OCI-LY1 (cell line): ENCODE measurements at regions not wholly inside any gene's neighbourhood (a gene's known extent, or its start where the extent isn't known, plus 50 kb on each side); places are given as distances from the start of the nearest gene placed in this dataset.

Experiments used
- H2AFZ ChIP-seq: fragments of 200-600 bp; sonication (generic), shearing (Covaris generic); 2 replicates; pipeline ENCODE4 v1.6.0; 2014; ENCODE audit warnings: antibody characterized with exemption, mild to moderate bottlenecking, low read length
- H3F3A ChIP-seq: fragments of 200-600 bp; sonication (generic), shearing (Covaris generic); 2 replicates; pipeline ENCODE4 v1.6.0; 2014; ENCODE audit warnings: mild to moderate bottlenecking, antibody characterized with exemption, low read length, moderate library complexity; ENCODE audit not compliant: insufficient read depth
- H3K27ac ChIP-seq: fragments of 200-600 bp; sonication (generic); 2 replicates; pipeline ENCODE4 v1.5.1; 2014; ENCODE audit warnings: low read length, mixed run types, mild to moderate bottlenecking, low read depth; ENCODE audit not compliant: poor library complexity, severe bottlenecking
- H3K27me3 ChIP-seq: fragments of 200-600 bp; sonication (generic); 2 replicates; pipeline ENCODE4 v1.6.0; 2014; ENCODE audit warnings: antibody characterized with exemption, mild to moderate bottlenecking, low read length, moderate library complexity; ENCODE audit not compliant: insufficient read depth
- H3K36me3 ChIP-seq: fragments of 200-600 bp; sonication (generic); 2 replicates; pipeline ENCODE4 v1.6.1; 2014; ENCODE audit warnings: mild to moderate bottlenecking, antibody characterized with exemption, low read length, moderate library complexity, mixed read lengths; ENCODE audit not compliant: insufficient read depth
- H3K4me1 ChIP-seq: fragments of 200-600 bp; sonication (generic); 2 replicates; pipeline ENCODE4 v1.5.1; 2014; ENCODE audit warnings: mild to moderate bottlenecking, low read length, moderate library complexity; ENCODE audit not compliant: insufficient read depth, severe bottlenecking
- H3K4me2 ChIP-seq: fragments of 200-600 bp; sonication (generic), shearing (Covaris generic); 2 replicates; pipeline ENCODE4 v1.6.1; 2014; ENCODE audit warnings: low read length
- H3K4me3 ChIP-seq: fragments of 200-600 bp; sonication (generic); 2 replicates; pipeline ENCODE4 v1.5.1; 2014; ENCODE audit warnings: low read length, low read depth, mild to moderate bottlenecking, mixed read lengths; ENCODE audit not compliant: poor library complexity, severe bottlenecking
- H3K79me2 ChIP-seq: fragments of 200-600 bp; shearing (Covaris generic); 2 replicates; pipeline ENCODE4 v1.6.1; 2016; ENCODE audit warnings: mixed run types, low read length, mixed read lengths; ENCODE audit not compliant: insufficient read depth
- H3K9ac ChIP-seq: fragments of 200-600 bp; sonication (generic), shearing (Covaris generic); 2 replicates; pipeline ENCODE4 v1.6.1; 2014; ENCODE audit warnings: mild to moderate bottlenecking, low read length, mixed read lengths
- H3K9me2 ChIP-seq: fragments of 200-600 bp; sonication (generic), shearing (Covaris generic); 2 replicates; pipeline ENCODE4 v1.6.1; 2014; ENCODE audit warnings: low read depth, mild to moderate bottlenecking, low read length, mixed read lengths
- H3K9me3 ChIP-seq: fragments of 200-600 bp; shearing (Covaris generic); 2 replicates; pipeline ENCODE4 v1.6.1; 2014; ENCODE audit warnings: low read length, mixed read lengths
- H4K20me1 ChIP-seq: fragments of 200-600 bp; sonication (generic), shearing (Covaris generic); 2 replicates; pipeline ENCODE4 v1.6.0; 2016; ENCODE audit warnings: mild to moderate bottlenecking, low read length; ENCODE audit not compliant: insufficient read depth
- EZH2 ChIP-seq: fragments of 200-600 bp; sonication (generic), shearing (Covaris generic); IDR thresholded peaks from 2 replicates; pipeline ENCODE4 v1.8.0; 2017; ENCODE audit warnings: borderline replicate concordance, mixed run types, mild to moderate bottlenecking, antibody characterized with exemption, low read length, moderate library complexity, mixed read lengths
- TF ChIP-seq, protein P1 (sequence below): fragments of 200-600 bp; sonication (generic), shearing (Covaris generic); IDR thresholded peaks from 2 replicates; pipeline ENCODE4 v1.5.1; 2017; ENCODE audit warnings: mild to moderate bottlenecking, antibody characterized with exemption, low read length, moderate library complexity, mixed read lengths

DNA sequence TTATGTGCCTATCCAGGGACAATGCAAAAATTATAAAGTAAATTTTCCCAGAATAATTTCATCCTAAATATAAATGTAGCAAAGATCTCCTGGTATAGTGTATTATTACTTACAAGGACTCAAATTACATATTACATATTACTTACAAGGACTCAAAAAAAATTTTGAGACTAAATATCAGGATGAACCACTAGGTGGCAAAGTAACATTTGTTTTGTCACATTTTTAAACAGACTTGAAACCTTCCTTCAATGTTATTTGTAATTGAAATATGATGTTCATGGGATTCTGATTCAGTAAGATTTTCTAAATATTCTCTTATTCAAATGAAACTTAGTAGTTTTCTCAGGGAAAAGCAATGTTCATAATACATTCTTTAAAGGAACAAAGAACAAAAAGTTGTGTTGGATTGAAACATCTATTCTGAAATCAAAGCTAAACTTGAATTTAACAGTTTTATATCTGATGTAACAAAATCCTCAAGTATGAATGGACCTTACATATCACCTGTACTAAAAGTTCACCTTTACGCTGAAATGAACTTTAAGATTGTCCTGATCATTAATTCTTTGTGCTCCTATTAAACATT, 74.3 kb upstream of the GNAI1 start:
- H3K4me3 ChIP-seq = no peak overlapping the region
- H3K27me3 ChIP-seq = no peaks in the 10 kb centered on the region
- TF ChIP-seq, protein P1, sequence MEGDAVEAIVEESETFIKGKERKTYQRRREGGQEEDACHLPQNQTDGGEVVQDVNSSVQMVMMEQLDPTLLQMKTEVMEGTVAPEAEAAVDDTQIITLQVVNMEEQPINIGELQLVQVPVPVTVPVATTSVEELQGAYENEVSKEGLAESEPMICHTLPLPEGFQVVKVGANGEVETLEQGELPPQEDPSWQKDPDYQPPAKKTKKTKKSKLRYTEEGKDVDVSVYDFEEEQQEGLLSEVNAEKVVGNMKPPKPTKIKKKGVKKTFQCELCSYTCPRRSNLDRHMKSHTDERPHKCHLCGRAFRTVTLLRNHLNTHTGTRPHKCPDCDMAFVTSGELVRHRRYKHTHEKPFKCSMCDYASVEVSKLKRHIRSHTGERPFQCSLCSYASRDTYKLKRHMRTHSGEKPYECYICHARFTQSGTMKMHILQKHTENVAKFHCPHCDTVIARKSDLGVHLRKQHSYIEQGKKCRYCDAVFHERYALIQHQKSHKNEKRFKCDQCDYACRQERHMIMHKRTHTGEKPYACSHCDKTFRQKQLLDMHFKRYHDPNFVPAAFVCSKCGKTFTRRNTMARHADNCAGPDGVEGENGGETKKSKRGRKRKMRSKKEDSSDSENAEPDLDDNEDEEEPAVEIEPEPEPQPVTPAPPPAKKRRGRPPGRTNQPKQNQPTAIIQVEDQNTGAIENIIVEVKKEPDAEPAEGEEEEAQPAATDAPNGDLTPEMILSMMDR = peak; percentile 63
- TF ChIP-seq EZH2 = no peak
- H4K20me1 ChIP-seq = no peaks in the 10 kb centered on the region
- no peaks in the 10 kb centered on the region for H3K36me3 ChIP-seq
- no peaks in the 10 kb centered on the region for H3K79me2 ChIP-seq
- H3F3A ChIP-seq = no peaks in the 10 kb centered on the region
- no peak overlapping the region for H3K4me2 ChIP-seq
- H2AFZ ChIP-seq = no peak overlapping the region
- no peaks in the 10 kb centered on the region for H3K4me1 ChIP-seq
- no peak overlapping the region for H3K27ac ChIP-seq
- no peaks in the 10 kb centered on the region for H3K9me2 ChIP-seq
- no peak overlapping the region for H3K9ac ChIP-seq
- H3K9me3 ChIP-seq = no peaks in the 10 kb centered on the region

- H3K9ac ChIP-seq = no peak overlapping the region
- H3K4me1 ChIP-seq = no peaks in the 10 kb centered on the region
- no peak overlapping the region for H2AFZ ChIP-seq
- H3K27me3 ChIP-seq = no peaks in the 10 kb centered on the region
- TF ChIP-seq, protein P1 = no peak
- no peak for TF ChIP-seq EZH2
- no peaks in the 10 kb centered on the region for H4K20me1 ChIP-seq
- no peak overlapping the region for H3K4me2 ChIP-seq
- no peaks in the 10 kb centered on the region for H3F3A ChIP-seq
- no peaks in the 10 kb centered on the region for H3K79me2 ChIP-seq
- no peak overlapping the region for H3K4me3 ChIP-seq
- no peaks in the 10 kb centered on the region for H3K9me3 ChIP-seq
- no peak overlapping the region for H3K27ac ChIP-seq
- H3K36me3 ChIP-seq = no peaks in the 10 kb centered on the region
- no peaks in the 10 kb centered on the region for H3K9me2 ChIP-seq
These were observed 77.1 kb upstream of the GNAI1 start for GRCh38 chr7:80057488-80057887.

- Histone ChIP-seq H3K9me2 (no peaks in the 10 kb centered on the region), H4K20me1 (no peaks in the 10 kb centered on the region), H3K36me3 (no peaks in the 10 kb centered on the region)
These were observed 80.3 kb upstream of the GNAI1 start for GRCh38 chr7:80054356-80054755.

More at GRCh38 chr7:80054356-80054755, 80.3 kb upstream of the GNAI1 start:
- H3K4me2 ChIP-seq = no peak overlapping the region
- no peaks in the 10 kb centered on the region for H3K79me2 ChIP-seq
- no peaks in the 10 kb centered on the region; the same call in 1 of the 2 replicates for H3K27me3 ChIP-seq
- H3K4me1 ChIP-seq = no peaks in the 10 kb centered on the region
- no peak overlapping the region for H3K27ac ChIP-seq
- no peaks in the 10 kb centered on the region for H3F3A ChIP-seq
- TF ChIP-seq, protein P1 = no peak
- no peak for TF ChIP-seq EZH2
- H3K9me3 ChIP-seq = no peaks in the 10 kb centered on the region
- H3K9ac ChIP-seq = no peak overlapping the region
- no peak overlapping the region for H2AFZ ChIP-seq
- no peak overlapping the region for H3K4me3 ChIP-seq
